ENCODE measurements at regions not wholly inside any gene's neighbourhood (a gene's known extent, or its start where the extent isn't known, plus 50 kb on each side); places are given as distances from the start of the nearest gene placed in this dataset.

DNA sequence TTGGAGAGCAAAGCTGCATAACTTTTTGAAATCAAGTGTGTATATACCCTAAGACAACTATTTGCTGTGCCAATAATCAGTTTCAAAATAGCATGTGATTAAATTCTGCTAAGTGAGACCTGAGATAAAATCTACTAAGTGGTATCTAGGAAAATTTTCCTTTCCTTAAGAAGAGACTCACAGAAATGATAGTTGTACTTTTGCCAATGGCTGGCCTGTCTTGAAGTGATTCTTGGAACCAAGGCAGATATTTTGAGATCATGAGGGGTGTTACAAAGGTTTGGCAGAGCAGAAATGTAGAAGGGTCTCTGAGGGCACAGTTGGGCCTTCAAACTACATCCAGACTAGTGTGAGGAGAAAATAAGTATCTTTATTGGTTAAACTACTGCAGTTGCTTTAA is 902.6 kb upstream of the TENM4 start:
- TF ChIP-seq POLR2A (IDR thresholded peaks at IDR 0.05; ENCODE audit: low read length), result no peak
- TF ChIP-seq GATA1 (IDR thresholded peaks at IDR 0.05; ENCODE audit: low read depth, low read length), result no peak
